AG04450 (cell line): ENCODE measurements at regions not wholly inside any gene's neighbourhood (a gene's known extent, or its start where the extent isn't known, plus 50 kb on each side); places are given as distances from the start of the nearest gene placed in this dataset.
"Not testable (repeated sequence)": the region's sequence is repeated elsewhere in the genome, so short reads cannot be mapped to it uniquely, and the experiment has no call there.

Source experiments
- CTCF ChIA-PET: fragments of 300-600, 350-600 bp; formaldehyde crosslinking; extraction: SDS; loops from one replicate; lab custom pipeline; 2022; ENCODE audit warnings: antibody characterized with exemption, inconsistent platforms; lab: Charles Lee
- POLR2A ChIA-PET: fragments of 350-600 bp; formaldehyde crosslinking; extraction: SDS; loops from one replicate; lab custom pipeline; 2021; ENCODE audit warnings: antibody characterized with exemption, inconsistent platforms; lab: Yijun Ruan, JAX
- DNase-seq: peaks from one replicate; pipeline ENCODE4 v3.0.0-alpha.2; 2011; ENCODE audit warnings: low read depth, low spot score
- H3K27ac ChIP-seq: one replicate; pipeline ENCODE4 v1.5.1; 2012; ENCODE audit warnings: low read depth, low read length, control low read depth
- H3K27me3 ChIP-seq: one replicate; pipeline ENCODE4 v1.6.0; 2012; ENCODE audit warnings: low read length; ENCODE audit not compliant: control insufficient read depth, insufficient read depth
- H3K4me3 ChIP-seq: 2 replicates; pipeline ENCODE4 v1.5.1; 2011; ENCODE audit warnings: mild to moderate bottlenecking, low read depth, low read length, control low read depth
- H3K9me3 ChIP-seq: 2 replicates; pipeline ENCODE4 v1.5.1; 2012; ENCODE audit warnings: low read length; ENCODE audit not compliant: control insufficient read depth, insufficient read depth
- CTCF ChIP-seq: IDR thresholded peaks from 2 replicates; pipeline ENCODE4 v1.5.1; 2011; ENCODE audit warnings: low read depth, low read length, control low read depth, inconsistent platforms

GRCh38 chr2:77578354-77578753 is 56.2 kb upstream of the LRRTM4 start:
- Histone ChIP-seq H3K4me3 (no peak overlapping the region), H3K27ac (no peak overlapping the region), H3K27me3 (no peaks in the 10 kb centered on the region), H3K9me3 (peaks cover 3% of the 10 kb centered on the region; the same call in 1 of the 2 replicates)
- POLR2A ChIA-PET: no interaction called here
- no peak for DNase-seq
- CTCF ChIA-PET: no interaction called here
- TF ChIP-seq CTCF: no peak

GRCh38 chr2:77579076-77579769 is 57.0 kb upstream of the LRRTM4 start:
- ChIA-PET POLR2A (no interaction called here), CTCF (no interaction called here)
- H3K4me3 ChIP-seq: no peak overlapping the region
- TF ChIP-seq CTCF: no peak
- H3K9me3 ChIP-seq: peaks cover 3% of the 10 kb centered on the region; the same call in 1 of the 2 replicates
- DNase-seq: no peak
- H3K27ac ChIP-seq: no peak overlapping the region
- H3K27me3 ChIP-seq: no peaks in the 10 kb centered on the region

GRCh38 chr2:77588438-77588837 is 66.3 kb upstream of the LRRTM4 start:
- no peak for DNase-seq
- H3K9me3 ChIP-seq: peaks cover 26% of the 10 kb centered on the region
- H3K27ac ChIP-seq: no peak overlapping the region
- ChIA-PET CTCF (no interaction called here), POLR2A (no interaction called here)
- H3K27me3 ChIP-seq: no peaks in the 10 kb centered on the region
- TF ChIP-seq CTCF: no peak
- no peak overlapping the region for H3K4me3 ChIP-seq

- no peak for DNase-seq
- TF ChIP-seq CTCF: no peak
- no peak overlapping the region for H3K27ac ChIP-seq
- ChIA-PET CTCF (no interaction called here), POLR2A (no interaction called here)
- H3K4me3 ChIP-seq: no peak overlapping the region
- H3K27me3 ChIP-seq: no peaks in the 10 kb centered on the region
- peaks cover 21% of the 10 kb centered on the region for H3K9me3 ChIP-seq
Measured at GRCh38 chr2:77590298-77590917, 68.2 kb upstream of the LRRTM4 start.

- H3K27me3 ChIP-seq, H3K4me3 ChIP-seq, DNase-seq, CTCF ChIA-PET, POLR2A ChIA-PET, H3K27ac ChIP-seq: not testable (repeated sequence)
- H3K9me3 ChIP-seq: peaks cover 18% of the 10 kb centered on the region
Measured at GRCh38 chr2:77592955-77593354, 70.8 kb upstream of the LRRTM4 start.
